GM23338 (cell line): ENCODE measurements at regions not wholly inside any gene's neighbourhood (a gene's known extent, or its start where the extent isn't known, plus 50 kb on each side); places are given as distances from the start of the nearest gene placed in this dataset.

Source experiments
- ATAC-seq: fragments of 200-7000 bp; cut with Tn5 transposase; 3 replicates; pipeline ENCODE4 v1.9.1; 2020
- DNase-seq: peaks from one replicate; pipeline ENCODE4 v3.0.0-alpha.2; 2015; ENCODE audit warnings: low spot score
- H2AFZ ChIP-seq: fragments of 200-600 bp; sonication (generic); 2 replicates; pipeline ENCODE4 v1.8.0; 2016; ENCODE audit warnings: antibody characterized with exemption, mild to moderate bottlenecking, moderate library complexity
- H3F3A ChIP-seq: fragments of 200-600 bp; sonication (generic); replicated peaks from 2 replicates; pipeline ENCODE4 v1.8.0; 2017; ENCODE audit warnings: antibody characterized with exemption, mixed run types, low read depth
- H3K27ac ChIP-seq: fragments of 200-600 bp; sonication (generic); 2 replicates; pipeline ENCODE4 v1.6.1; 2016; ENCODE audit warnings: low read depth
- H3K27me3 ChIP-seq: fragments of 200-600 bp; sonication (generic); 2 replicates; pipeline ENCODE4 v1.8.0; 2016; ENCODE audit warnings: mild to moderate bottlenecking, mixed run types, moderate library complexity; ENCODE audit not compliant: insufficient read depth
- H3K36me3 ChIP-seq: fragments of 200-600 bp; sonication (generic); 2 replicates; pipeline ENCODE4 v1.8.0; 2016; ENCODE audit warnings: mild to moderate bottlenecking; ENCODE audit not compliant: insufficient read depth
- H3K4me1 ChIP-seq: fragments of 200-600 bp; sonication (generic); 2 replicates; pipeline ENCODE4 v1.8.0; 2016; ENCODE audit warnings: mild to moderate bottlenecking, moderate library complexity; ENCODE audit not compliant: insufficient read depth
- H3K4me2 ChIP-seq: fragments of 200-600 bp; sonication (generic); 2 replicates; pipeline ENCODE4 v1.7.1; 2017; ENCODE audit warnings: mixed run types
- H3K4me3 ChIP-seq: fragments of 200-600 bp; sonication (generic); 2 replicates; pipeline ENCODE4 v1.6.1; 2016; ENCODE audit warnings: mixed run types
- H3K79me2 ChIP-seq: fragments of 200-600 bp; sonication (generic); replicated peaks from 2 replicates; pipeline ENCODE4 v1.8.0; 2017; ENCODE audit warnings: mild to moderate bottlenecking; ENCODE audit not compliant: insufficient read depth
- H3K9me2 ChIP-seq: fragments of 200-600 bp; sonication (generic); 2 replicates; pipeline ENCODE4 v1.8.0; 2017; ENCODE audit not compliant: insufficient read depth
- H4K20me1 ChIP-seq: fragments of 200-600 bp; sonication (generic); replicated peaks from 2 replicates; pipeline ENCODE4 v1.8.0; 2017; ENCODE audit warnings: mild to moderate bottlenecking; ENCODE audit not compliant: insufficient read depth
- H3K27ac Mint-ChIP-seq: 2 replicates; pipeline ENCODE4 v1.8.0; 2020; ENCODE audit warnings: inconsistent platforms, mild to moderate bottlenecking, moderate library complexity, mixed read lengths
- H3K27me3 Mint-ChIP-seq: 3 replicates; pipeline ENCODE4 v1.8.0; 2022; ENCODE audit warnings: low read depth, mild to moderate bottlenecking, moderate library complexity, mixed read lengths, inconsistent platforms; ENCODE audit not compliant: insufficient read depth, poor library complexity
- H3K36me3 Mint-ChIP-seq: 3 replicates; pipeline ENCODE4 v1.8.0; 2021; ENCODE audit warnings: low read depth, mild to moderate bottlenecking, inconsistent platforms, moderate library complexity, mixed read lengths
- H3K4me1 Mint-ChIP-seq: 3 replicates; pipeline ENCODE4 v1.8.0; 2020; ENCODE audit warnings: mild to moderate bottlenecking, inconsistent platforms, mixed read lengths
- H3K4me3 Mint-ChIP-seq: 3 replicates; pipeline ENCODE4 v1.8.0; 2021; ENCODE audit warnings: moderate library complexity, mild to moderate bottlenecking, inconsistent platforms, mixed read lengths
- H3K9me3 Mint-ChIP-seq: 3 replicates; pipeline ENCODE4 v1.8.0; 2020; ENCODE audit warnings: moderate library complexity, mild to moderate bottlenecking, inconsistent platforms, mixed read lengths
- CREB1 ChIP-seq: fragments of 250-450 bp; sonication (Bioruptor Pico); IDR thresholded peaks from 2 replicates; pipeline ENCODE4 v1.5.0; 2020; ENCODE audit warnings: low read depth, mild to moderate bottlenecking, moderate library complexity
- CTCF ChIP-seq, 2 experiments: fragments of 200-600 bp in 1 of 2; sonication (generic) in 1 of 2; conservative IDR thresholded peaks; 2 replicates each; pipeline versions ENCODE4 v1.5.1 to v1.6.1; 2016 to 2017; ENCODE audit warnings: antibody characterized with exemption in 2 of 2, low read depth in 2 of 2, mild to moderate bottlenecking in 2 of 2, moderate library complexity in 1 of 2
- ETS1 ChIP-seq: IDR thresholded peaks from 2 replicates; pipeline ENCODE4 v1.6.1; 2016; ENCODE audit warnings: antibody characterized with exemption
- EZH2 ChIP-seq: fragments of 200-600 bp; sonication (generic); IDR thresholded peaks from one replicate; pipeline ENCODE4 v1.8.0; 2017; ENCODE audit warnings: antibody characterized with exemption, mild to moderate bottlenecking, low read depth; ENCODE audit not compliant: unreplicated experiment
- JUNB ChIP-seq: IDR thresholded peaks from one replicate; pipeline ENCODE4 v1.6.1; 2016; ENCODE audit warnings: antibody characterized with exemption; ENCODE audit not compliant: unreplicated experiment
- NANOG ChIP-seq: IDR thresholded peaks from 2 replicates; pipeline ENCODE4 v1.6.1; 2016; ENCODE audit warnings: antibody characterized with exemption, borderline replicate concordance
- POLR2AphosphoS5 ChIP-seq: IDR thresholded peaks from 2 replicates; pipeline ENCODE4 v1.6.1; 2016; ENCODE audit warnings: antibody characterized with exemption, low read depth
- REST ChIP-seq: IDR thresholded peaks from one replicate; pipeline ENCODE4 v1.6.1; 2018; ENCODE audit warnings: antibody characterized with exemption; ENCODE audit not compliant: unreplicated experiment
- STAT1 ChIP-seq: IDR thresholded peaks from one replicate; pipeline ENCODE4 v1.6.1; 2016; ENCODE audit warnings: antibody characterized with exemption; ENCODE audit not compliant: unreplicated experiment
- ZNF462 ChIP-seq: fragments of 250-450 bp; sonication (Bioruptor Pico); IDR thresholded peaks from 2 replicates; pipeline ENCODE4 v1.5.0; 2020; ENCODE audit warnings: mild to moderate bottlenecking, moderate library complexity

- Histone ChIP-seq H3K4me2 (no peak overlapping the region), H2AFZ (no peak overlapping the region), H4K20me1 (no peaks in the 10 kb centered on the region), H3K27ac (no peak overlapping the region), H3K27me3 (no peaks in the 10 kb centered on the region), H3K4me3 (no peak overlapping the region), H3K79me2 (no peaks in the 10 kb centered on the region), H3F3A (no peaks in the 10 kb centered on the region), H3K9me2 (peaks cover 10% of the 10 kb centered on the region), H3K4me1 (no peaks in the 10 kb centered on the region), H3K36me3 (no peaks in the 10 kb centered on the region)
- Mint-ChIP-seq H3K9me3 (no peaks in the 10 kb centered on the region), H3K4me1 (peaks cover 3% of the 10 kb centered on the region; the same call in 1 of the 3 replicates), H3K36me3 (no peaks in the 10 kb centered on the region), H3K27ac (no peak overlapping the region), H3K27me3 (no peaks in the 10 kb centered on the region), H3K4me3 (no peak overlapping the region)
- TF ChIP-seq JUNB = no peak
- no peak for TF ChIP-seq ZNF462
- TF ChIP-seq POLR2AphosphoS5 = no peak
- DNase-seq (no peak), ATAC-seq (no peak)
These were observed 159.5 kb upstream of the KAZN start for GRCh38 chr1:14439015-14439414.

GRCh38 chr1:14440166-14440565, 158.3 kb upstream of the KAZN start:
- H3K9me2 ChIP-seq = peaks cover 10% of the 10 kb centered on the region
- H3F3A ChIP-seq = no peaks in the 10 kb centered on the region
- no peak overlapping the region for H3K4me2 ChIP-seq
- ATAC-seq (no peak), DNase-seq (no peak)
- no peak overlapping the region for H3K4me3 Mint-ChIP-seq
- H3K27me3 Mint-ChIP-seq = no peaks in the 10 kb centered on the region
- H3K4me3 ChIP-seq = no peak overlapping the region
- H3K36me3 Mint-ChIP-seq = no peaks in the 10 kb centered on the region
- no peaks in the 10 kb centered on the region for H3K36me3 ChIP-seq
- H3K4me1 Mint-ChIP-seq = peaks cover 3% of the 10 kb centered on the region; the same call in 1 of the 3 replicates
- H3K4me1 ChIP-seq = no peaks in the 10 kb centered on the region
- H3K79me2 ChIP-seq = no peaks in the 10 kb centered on the region
- H3K9me3 Mint-ChIP-seq = no peaks in the 10 kb centered on the region
- no peak overlapping the region for H3K27ac Mint-ChIP-seq
- H4K20me1 ChIP-seq = no peaks in the 10 kb centered on the region
- H3K27ac ChIP-seq = no peak overlapping the region
- no peaks in the 10 kb centered on the region for H3K27me3 ChIP-seq
- no peak overlapping the region for H2AFZ ChIP-seq
- TF ChIP-seq CREB1 (CRISPR knock-in tag) (no peak), JUNB (no peak), CTCF (conservative IDR thresholded peaks at IDR 0.05; ENCODE audit: low read depth in 2 of 2) (no peak), ETS1 (no peak), NANOG (no peak), EZH2 (no peak), STAT1 (no peak), POLR2AphosphoS5 (no peak), REST (no peak)
